ENCODE measurements at regions not wholly inside any gene's neighbourhood (a gene's known extent, or its start where the extent isn't known, plus 50 kb on each side); places are given as distances from the start of the nearest gene placed in this dataset.
"Not testable (repeated sequence)": the region's sequence is repeated elsewhere in the genome, so short reads cannot be mapped to it uniquely, and the experiment has no call there.

DNA sequence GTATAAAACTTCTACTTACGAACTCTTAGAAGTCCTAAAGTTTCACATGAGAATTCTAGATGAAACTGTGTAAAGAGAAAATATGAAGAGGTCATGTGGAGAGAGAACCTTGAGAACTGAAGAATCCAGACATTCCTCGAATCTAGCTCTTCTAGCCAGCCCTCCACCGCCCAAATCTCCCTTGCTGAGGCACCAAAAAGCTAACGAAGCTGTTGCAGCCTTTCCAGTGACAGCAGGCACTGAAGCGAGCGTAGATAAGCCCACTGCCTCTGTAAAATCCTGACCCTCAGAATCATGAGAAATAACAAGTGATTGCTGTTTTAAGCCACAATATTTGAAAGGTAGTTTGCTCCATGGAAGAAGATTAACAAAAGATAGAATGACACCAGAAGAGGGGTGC, 134.0 kb downstream of the GOLGA6L6 start:
- intact Hi-C loops (cut with micrococcal nuclease) = no loop called here

DNA sequence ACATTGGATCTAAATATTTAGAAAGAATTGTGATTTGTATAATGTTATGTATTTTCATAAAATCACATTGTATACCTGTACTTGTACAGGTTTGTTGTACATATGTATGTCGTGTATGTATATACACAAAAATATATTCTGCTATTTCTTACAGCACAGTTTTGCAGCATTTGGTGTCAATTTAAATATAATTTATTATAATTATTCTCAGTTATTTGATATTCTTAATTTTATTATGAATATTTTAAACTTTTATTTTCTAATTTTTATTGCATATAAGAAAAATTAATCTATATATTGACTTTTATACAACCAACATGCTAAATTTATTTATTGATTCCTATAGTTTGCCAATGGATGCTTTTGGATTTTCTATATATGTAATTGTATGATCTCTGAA, 137.0 kb downstream of the GOLGA6L6 start:
- H3K79me1 ChIP-seq (ENCODE audit: low read depth in 1 of 2, low read length in 2 of 2); POLR2A ChIA-PET (ENCODE audit: unreplicated experiment); H4K5ac ChIP-seq (ENCODE audit: low read depth, low read length); H3K9me1 ChIP-seq (ENCODE audit: insufficient read depth, low read length); H3K36me3 ChIP-seq (ENCODE audit: control insufficient read depth, insufficient read depth, low read length); H3K23ac ChIP-seq (ENCODE audit: low read depth, low read length); H2AK5ac ChIP-seq (ENCODE audit: low read depth, low read length); CTCF ChIA-PET; intact Hi-C loops (cut with micrococcal nuclease); H2BK20ac ChIP-seq (ENCODE audit: low read depth, low read length); ATAC-seq (ENCODE audit: low read depth); H3K4me2 ChIP-seq (ENCODE audit: low read depth, low read length); H3K4ac ChIP-seq (ENCODE audit: low read depth, low read length); H2AFZ ChIP-seq (replicated peaks; ENCODE audit: low read length, poor library complexity); H4K8ac ChIP-seq (ENCODE audit: low read depth in 2 of 2, low read length in 2 of 2); H2BK15ac ChIP-seq (ENCODE audit: low read depth, low read length); DNase-seq; H3K4me3 ChIP-seq (ENCODE audit: insufficient read depth, low read depth, low read length); H2BK120ac ChIP-seq (ENCODE audit: low read depth, low read length); H2BK5ac ChIP-seq (ENCODE audit: low read depth, low read length, poor library complexity, severe bottlenecking); H3K9ac ChIP-seq (ENCODE audit: low read depth, low read length); H3K56ac ChIP-seq (ENCODE audit: extremely low read depth, insufficient read depth, low read length); H3K14ac ChIP-seq (replicated peaks; ENCODE audit: low read depth, low read length); BruUV-seq (replicated peaks); H3K27ac ChIP-seq (ENCODE audit: insufficient read depth, low read length); H4K20me1 ChIP-seq (ENCODE audit: insufficient read depth, low read length); H3K4me1 ChIP-seq (ENCODE audit: control insufficient read depth, insufficient read depth, low read length); H3K27me3 ChIP-seq (ENCODE audit: control insufficient read depth, insufficient read depth, low read length); H2AK9ac ChIP-seq (replicated peaks; ENCODE audit: low read depth, low read length, poor library complexity); H3K18ac ChIP-seq (ENCODE audit: low read depth, low read length); dilution Hi-C loops (cut with HindIII; ENCODE audit: low sequenced_read_pairs, unreplicated experiment); H4K91ac ChIP-seq (ENCODE audit: insufficient read depth, low read depth, low read length): not testable (repeated sequence)
- in situ Hi-C loops (cut with MboI; ENCODE audit: low sequenced_read_pairs) = loop anchor here (5.0 kb wide), 1 partner anchor 52 kb away; no protein-coding TSS in a partner anchor
- no CpG with 5 or more reads among the region's 1 CpG for WGBS, 2 experiments (ENCODE audit: extremely low coverage in 2 of 2, insufficient read length in 1 of 2)
- H3K9me3 ChIP-seq (ENCODE audit: control insufficient read depth, insufficient read depth, low read length) = peaks cover 25% of the 10 kb centered on the region

More for the DNA sequence above, 134.0 kb downstream of the GOLGA6L6 start:
- Histone ChIP-seq H3K18ac (ENCODE audit: low read depth, low read length) (no peak overlapping the region), H4K5ac (ENCODE audit: low read depth, low read length) (no peak overlapping the region), H2BK5ac (ENCODE audit: low read depth, low read length, poor library complexity, severe bottlenecking) (no peak overlapping the region), H2AK9ac (replicated peaks; ENCODE audit: low read depth, low read length, poor library complexity) (no peak overlapping the region), H3K27me3 (ENCODE audit: control insufficient read depth, insufficient read depth, low read length) (no peaks in the 10 kb centered on the region), H3K4ac (ENCODE audit: low read depth, low read length) (no peak overlapping the region), H2BK20ac (ENCODE audit: low read depth, low read length) (no peak overlapping the region), H3K4me2 (ENCODE audit: low read depth, low read length) (no peak overlapping the region), H3K14ac (replicated peaks; ENCODE audit: low read depth, low read length) (no peak overlapping the region), H4K20me1 (ENCODE audit: insufficient read depth, low read length) (no peaks in the 10 kb centered on the region), H3K23ac (ENCODE audit: low read depth, low read length) (no peak overlapping the region), H3K56ac (ENCODE audit: extremely low read depth, insufficient read depth, low read length) (no peak overlapping the region), H4K8ac (ENCODE audit: low read depth in 2 of 2, low read length in 2 of 2) (no peak overlapping the region), H3K9me1 (ENCODE audit: insufficient read depth, low read length) (no peaks in the 10 kb centered on the region), H4K91ac (ENCODE audit: insufficient read depth, low read depth, low read length) (no peak overlapping the region), H2BK120ac (ENCODE audit: low read depth, low read length) (no peak overlapping the region), H2BK15ac (ENCODE audit: low read depth, low read length) (no peak overlapping the region), H3K4me3 (ENCODE audit: insufficient read depth, low read depth, low read length) (no peak overlapping the region), H3K27ac (ENCODE audit: insufficient read depth, low read length) (no peak overlapping the region), H3K9ac (ENCODE audit: low read depth, low read length) (no peak overlapping the region), H3K9me3 (ENCODE audit: control insufficient read depth, insufficient read depth, low read length) (peaks cover 18% of the 10 kb centered on the region), H3K4me1 (ENCODE audit: control insufficient read depth, insufficient read depth, low read length) (no peaks in the 10 kb centered on the region), H3K36me3 (ENCODE audit: control insufficient read depth, insufficient read depth, low read length) (no peaks in the 10 kb centered on the region), H2AFZ (replicated peaks; ENCODE audit: low read length, poor library complexity) (no peak overlapping the region), H3K79me1 (ENCODE audit: low read depth in 1 of 2, low read length in 2 of 2) (no peaks in the 10 kb centered on the region), H2AK5ac (ENCODE audit: low read depth, low read length) (no peak overlapping the region)
- BruUV-seq (replicated peaks) = no TSS peak
- TF ChIP-seq, protein P1, sequence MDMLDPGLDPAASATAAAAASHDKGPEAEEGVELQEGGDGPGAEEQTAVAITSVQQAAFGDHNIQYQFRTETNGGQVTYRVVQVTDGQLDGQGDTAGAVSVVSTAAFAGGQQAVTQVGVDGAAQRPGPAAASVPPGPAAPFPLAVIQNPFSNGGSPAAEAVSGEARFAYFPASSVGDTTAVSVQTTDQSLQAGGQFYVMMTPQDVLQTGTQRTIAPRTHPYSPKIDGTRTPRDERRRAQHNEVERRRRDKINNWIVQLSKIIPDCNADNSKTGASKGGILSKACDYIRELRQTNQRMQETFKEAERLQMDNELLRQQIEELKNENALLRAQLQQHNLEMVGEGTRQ (IDR thresholded peaks at IDR 0.05; ENCODE audit: low read depth, low read length) = no peak
- TF ChIP-seq FOS (IDR thresholded peaks at IDR 0.05; ENCODE audit: low read depth, low read length) (no peak), MAFK (IDR thresholded peaks at IDR 0.05; ENCODE audit: low read depth, low read length) (no peak), RAD21 (IDR thresholded peaks at IDR 0.05; ENCODE audit: low read length) (no peak), RCOR1 (IDR thresholded peaks at IDR 0.05; ENCODE audit: insufficient replicate concordance, low read length) (no peak)
- TF ChIP-seq, protein P2, sequence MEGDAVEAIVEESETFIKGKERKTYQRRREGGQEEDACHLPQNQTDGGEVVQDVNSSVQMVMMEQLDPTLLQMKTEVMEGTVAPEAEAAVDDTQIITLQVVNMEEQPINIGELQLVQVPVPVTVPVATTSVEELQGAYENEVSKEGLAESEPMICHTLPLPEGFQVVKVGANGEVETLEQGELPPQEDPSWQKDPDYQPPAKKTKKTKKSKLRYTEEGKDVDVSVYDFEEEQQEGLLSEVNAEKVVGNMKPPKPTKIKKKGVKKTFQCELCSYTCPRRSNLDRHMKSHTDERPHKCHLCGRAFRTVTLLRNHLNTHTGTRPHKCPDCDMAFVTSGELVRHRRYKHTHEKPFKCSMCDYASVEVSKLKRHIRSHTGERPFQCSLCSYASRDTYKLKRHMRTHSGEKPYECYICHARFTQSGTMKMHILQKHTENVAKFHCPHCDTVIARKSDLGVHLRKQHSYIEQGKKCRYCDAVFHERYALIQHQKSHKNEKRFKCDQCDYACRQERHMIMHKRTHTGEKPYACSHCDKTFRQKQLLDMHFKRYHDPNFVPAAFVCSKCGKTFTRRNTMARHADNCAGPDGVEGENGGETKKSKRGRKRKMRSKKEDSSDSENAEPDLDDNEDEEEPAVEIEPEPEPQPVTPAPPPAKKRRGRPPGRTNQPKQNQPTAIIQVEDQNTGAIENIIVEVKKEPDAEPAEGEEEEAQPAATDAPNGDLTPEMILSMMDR (conservative IDR thresholded peaks at IDR 0.05; ENCODE audit: low read depth, low read length) = no peak
- CTCF ChIA-PET = no interaction called here
- ATAC-seq (ENCODE audit: low read depth) (no peak), DNase-seq (no peak)
- in situ Hi-C loops (cut with MboI; ENCODE audit: low sequenced_read_pairs) (no loop called here), dilution Hi-C loops (cut with HindIII; ENCODE audit: low sequenced_read_pairs, unreplicated experiment) (no loop called here)
- POLR2A ChIA-PET (ENCODE audit: unreplicated experiment) = no interaction called here
- 38% methylated on average over 4 of the region's 6 CpGs; no CpG with 5 or more reads in 1 of the 2 experiments for WGBS, 2 experiments (ENCODE audit: extremely low coverage in 2 of 2, insufficient read length in 1 of 2)
